CD4-positive, alpha-beta T cell treated with Interleukin-15 for 1 hour (primary cell): ENCODE measurements at regions not wholly inside any gene's neighbourhood (a gene's known extent, or its start where the extent isn't known, plus 50 kb on each side); places are given as distances from the start of the nearest gene placed in this dataset.

Experiments used
- DNase-seq: peaks from one replicate; pipeline ENCODE4 v3.0.0-alpha.2; 2020

DNA sequence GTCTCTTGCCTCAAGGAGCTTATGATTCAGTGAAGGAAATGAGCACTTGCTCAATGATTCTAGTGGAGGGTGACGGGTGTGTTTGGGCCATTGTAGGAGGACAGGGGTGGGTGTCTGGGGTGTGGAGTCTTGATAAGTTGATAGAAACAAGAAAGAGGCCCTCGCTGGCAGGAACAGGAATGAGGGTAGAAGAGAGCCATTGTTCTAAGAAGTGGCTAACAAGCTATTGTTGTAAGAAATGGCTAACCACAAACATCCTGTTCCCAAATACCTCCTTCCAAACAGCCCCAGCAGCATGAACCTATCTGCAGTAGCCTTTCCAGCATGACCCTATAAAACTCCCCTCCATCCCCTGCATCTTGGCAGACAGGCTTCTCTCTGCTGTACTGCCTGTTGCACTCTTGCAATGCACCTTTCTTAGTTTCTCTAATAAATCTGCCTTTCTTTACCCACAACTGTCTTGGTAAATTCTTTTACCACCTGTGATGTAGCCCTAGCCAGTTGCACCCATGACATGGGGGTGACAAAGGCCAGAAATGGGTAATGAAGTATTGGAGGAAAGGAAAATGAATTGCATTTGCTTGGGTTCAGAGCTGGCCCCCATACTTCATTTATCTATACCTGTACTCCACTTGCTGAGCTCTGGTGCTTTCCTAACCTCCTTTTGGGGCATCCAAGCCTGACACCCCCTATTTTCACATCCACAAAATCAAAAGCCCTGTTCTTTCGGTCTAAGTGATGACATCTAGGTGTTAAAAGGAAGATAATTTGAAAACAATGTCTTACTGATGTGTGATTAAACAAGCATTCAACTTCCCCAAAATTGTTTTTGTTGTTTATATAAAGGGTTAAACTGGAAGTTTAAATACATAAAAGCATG, 389.1 kb downstream of the GRIN2B start:
- no peak for DNase-seq

DNA sequence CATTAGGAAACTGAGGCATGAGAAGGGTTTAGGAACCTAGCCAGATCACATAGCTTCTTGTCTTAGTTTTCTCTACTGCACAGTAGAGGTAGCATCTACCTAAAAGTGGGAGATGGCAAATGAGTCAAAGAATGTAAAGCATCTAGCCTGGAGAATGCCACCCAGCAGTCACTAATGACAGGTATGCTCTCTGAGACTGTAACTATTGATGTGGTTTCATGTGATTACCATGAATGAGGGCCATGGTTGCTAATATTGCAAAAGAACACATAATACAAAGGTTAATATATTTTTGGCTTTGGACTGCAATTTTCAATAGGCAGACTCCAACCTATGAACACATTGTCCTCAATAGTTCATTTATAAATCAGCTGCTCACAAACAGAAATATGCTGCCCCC, 389.9 kb downstream of the GRIN2B start:
- no peak for DNase-seq

DNA sequence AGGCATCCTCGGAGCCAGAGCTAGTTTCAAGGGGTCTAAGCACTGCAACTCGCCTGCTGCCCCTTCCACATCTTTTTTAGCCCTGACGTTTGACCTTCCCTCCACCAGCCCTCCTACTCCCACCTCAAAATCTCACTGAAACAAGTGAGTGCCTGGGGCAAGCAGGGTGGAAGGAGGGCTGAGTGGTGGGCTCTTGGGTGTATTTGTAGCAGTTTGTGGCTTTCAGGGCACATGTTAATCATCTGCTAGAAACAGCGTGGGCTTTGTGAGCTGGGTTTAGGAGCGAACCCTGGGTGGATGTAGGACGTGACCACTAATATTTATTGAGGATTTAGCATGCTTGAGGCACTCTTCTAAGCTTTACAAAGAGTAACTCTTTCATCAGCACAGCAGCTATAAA, 390.3 kb downstream of the GRIN2B start:
- no peak for DNase-seq

DNA sequence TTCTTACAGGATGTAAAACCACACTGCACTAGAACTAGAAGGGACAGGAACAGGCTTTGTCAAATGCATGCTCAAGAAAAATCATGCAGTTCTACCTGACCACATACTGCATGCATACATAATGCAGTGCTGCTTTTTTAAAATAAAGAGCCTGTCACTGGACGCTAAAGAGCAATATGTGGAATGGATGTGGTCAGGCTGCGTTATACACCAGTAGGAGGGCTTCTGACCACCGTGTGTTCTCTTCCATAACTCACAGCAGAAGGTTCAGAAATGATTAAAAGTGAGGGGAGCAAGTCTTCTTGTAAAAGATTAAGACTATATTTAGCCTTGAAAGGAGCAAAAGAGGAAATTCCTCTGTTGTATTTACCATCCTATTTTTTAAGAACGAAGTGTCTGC, 392.0 kb downstream of the EMP1 start:
- no peak for DNase-seq

GRCh38 chr12:13587721-13588390, 391.3 kb downstream of the EMP1 start:
- no peak for DNase-seq

DNA sequence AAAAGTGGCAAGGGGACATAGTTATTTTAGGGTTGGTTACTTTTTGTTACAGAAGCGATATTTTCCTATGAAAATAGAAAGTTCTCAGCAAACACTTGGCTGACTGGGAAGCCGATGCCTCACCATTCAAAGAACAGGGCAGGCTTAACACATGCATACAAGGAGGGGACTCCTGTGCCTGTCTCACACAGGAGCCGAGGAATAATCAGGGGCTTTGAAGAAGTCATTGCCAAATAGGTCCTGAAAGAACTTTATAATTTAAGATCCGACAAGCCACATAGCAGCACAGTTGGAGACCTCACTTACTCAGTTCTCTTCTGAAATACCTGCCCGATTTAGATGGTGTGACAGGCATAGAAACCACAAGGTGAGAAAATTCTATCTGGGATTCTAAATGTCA, 389.8 kb downstream of the EMP1 start:
- DNase-seq: no peak

GRCh38 chr12:13584541-13584940, 388.0 kb downstream of the EMP1 start:
- DNase-seq: no peak

GRCh38 chr12:13583630-13584029, 387.1 kb downstream of the EMP1 start:
- no peak for DNase-seq

DNA sequence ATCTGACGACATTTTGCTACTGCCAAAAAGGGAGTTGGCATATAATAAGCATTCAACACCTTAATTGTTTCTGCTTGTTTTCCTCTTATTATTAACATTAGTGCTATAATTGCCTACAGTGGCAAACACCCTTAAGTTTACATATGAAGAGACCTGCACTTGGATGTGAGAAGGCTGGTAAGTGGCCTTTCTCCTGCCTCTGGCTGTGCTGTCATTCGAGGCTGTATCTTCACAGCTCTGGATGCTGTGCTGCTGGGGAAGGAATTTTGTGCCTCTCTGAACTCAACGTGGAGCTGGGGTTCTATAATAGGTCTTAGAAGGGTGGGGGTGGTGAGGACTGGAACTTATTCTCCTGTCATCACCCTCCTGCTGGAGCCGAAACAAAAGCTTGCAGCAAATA, 385.9 kb downstream of the EMP1 start:
- DNase-seq: no peak

DNA sequence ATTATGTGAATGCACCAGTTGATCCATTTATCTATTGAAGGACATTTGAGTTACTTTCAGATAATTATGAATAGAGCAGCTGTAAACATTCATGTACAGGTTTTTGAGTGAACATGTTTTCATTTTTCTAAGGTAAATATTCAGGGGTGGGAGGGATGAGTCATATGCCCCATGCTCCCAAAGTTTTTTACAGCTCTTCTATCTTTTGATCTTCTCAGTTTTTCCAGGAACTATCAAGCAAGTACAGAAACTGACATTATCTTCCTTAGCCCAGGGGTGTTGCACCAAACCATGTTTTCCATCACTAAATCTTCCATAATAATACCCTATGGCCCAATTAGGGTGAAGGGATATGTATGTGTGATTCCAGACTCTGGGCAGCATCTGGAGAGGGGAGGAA, 384.5 kb downstream of the EMP1 start:
- no peak for DNase-seq

GRCh38 chr12:13580206-13580605, 383.7 kb downstream of the EMP1 start:
- DNase-seq: no peak

- DNase-seq: no peak
Observed at GRCh38 chr12:13576935-13577500, 380.5 kb downstream of the EMP1 start.

GRCh38 chr12:13573698-13574321, 377.3 kb downstream of the EMP1 start:
- DNase-seq: no peak

GRCh38 chr12:13571035-13571434, 374.5 kb downstream of the EMP1 start:
- no peak for DNase-seq

DNA sequence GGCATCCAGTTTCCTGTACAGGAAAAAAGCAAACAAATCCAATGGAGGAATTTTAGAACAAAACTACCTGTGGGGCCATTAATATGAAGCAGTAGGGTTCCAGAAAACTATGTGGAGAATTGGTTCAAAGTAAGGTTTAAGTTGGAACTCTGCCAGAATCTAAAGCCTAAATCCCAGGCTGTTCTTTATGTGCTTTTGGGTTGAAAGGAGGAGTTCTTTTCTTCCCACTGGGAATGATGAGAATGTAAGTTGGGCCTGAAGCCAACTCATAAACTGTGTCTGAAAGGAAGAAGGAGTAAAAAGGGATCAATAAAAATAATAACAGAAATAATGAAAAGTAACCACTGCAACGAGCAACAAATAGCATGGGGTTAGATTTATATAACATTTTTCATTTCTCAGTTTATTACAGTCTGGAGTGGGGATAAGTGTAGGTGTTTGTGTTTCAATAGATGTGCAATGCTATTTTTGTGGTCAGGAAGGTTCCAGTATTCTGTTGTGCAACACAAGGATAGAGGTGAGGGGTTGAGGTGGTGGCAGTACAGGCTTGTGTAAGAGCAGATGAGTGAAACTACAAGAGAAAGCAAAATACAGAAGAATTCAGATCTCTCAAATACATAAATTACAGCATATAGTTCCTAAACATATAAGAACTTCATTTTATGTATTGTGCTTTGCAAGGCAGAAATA, 373.6 kb downstream of the EMP1 start:
- DNase-seq: no peak

DNA sequence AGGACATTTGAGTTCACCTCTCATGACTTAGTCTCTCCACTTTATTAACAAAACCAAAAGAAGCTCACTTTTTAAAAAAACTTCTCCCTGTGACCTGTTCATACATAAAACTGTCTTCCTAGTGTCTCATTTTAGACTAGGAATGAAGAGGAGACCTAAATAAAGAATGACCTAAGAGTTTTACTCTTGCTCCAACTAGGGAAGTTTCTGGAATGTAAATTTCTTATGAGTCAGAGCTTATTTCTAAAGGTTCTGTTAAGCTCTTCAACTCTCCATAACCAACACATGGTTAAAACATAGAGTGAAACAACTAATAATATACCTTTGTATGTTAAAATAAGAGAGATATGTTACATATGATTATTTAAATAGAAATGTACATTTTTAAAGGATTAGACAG, 369.8 kb downstream of the EMP1 start:
- no peak for DNase-seq

- DNase-seq: no peak
Observed at GRCh38 chr12:13564266-13564810, 367.8 kb downstream of the EMP1 start.

GRCh38 chr12:13563743-13564125, 367.2 kb downstream of the EMP1 start:
- no peak for DNase-seq

- no peak for DNase-seq
Observed at GRCh38 chr12:13562915-13563742, 366.6 kb downstream of the EMP1 start.

DNA sequence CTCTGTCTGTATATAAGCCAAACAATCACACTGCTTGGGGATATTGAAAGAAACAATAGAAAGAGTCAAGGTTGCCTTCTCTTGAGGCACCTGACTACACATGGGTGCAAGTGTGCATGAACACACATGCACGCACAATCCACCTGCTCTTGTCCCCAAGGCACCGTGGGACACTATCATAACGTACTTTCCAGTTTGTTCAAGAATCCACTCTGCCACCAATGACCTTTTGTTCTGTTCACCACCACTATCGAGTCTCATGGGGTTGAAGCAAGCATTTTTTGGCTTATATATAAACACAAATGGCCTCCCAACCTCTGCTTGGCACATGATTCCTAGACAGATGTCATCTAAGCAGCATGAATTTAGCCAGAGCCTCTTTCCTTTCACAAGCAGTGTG, 365.4 kb downstream of the EMP1 start:
- DNase-seq: no peak

DNA sequence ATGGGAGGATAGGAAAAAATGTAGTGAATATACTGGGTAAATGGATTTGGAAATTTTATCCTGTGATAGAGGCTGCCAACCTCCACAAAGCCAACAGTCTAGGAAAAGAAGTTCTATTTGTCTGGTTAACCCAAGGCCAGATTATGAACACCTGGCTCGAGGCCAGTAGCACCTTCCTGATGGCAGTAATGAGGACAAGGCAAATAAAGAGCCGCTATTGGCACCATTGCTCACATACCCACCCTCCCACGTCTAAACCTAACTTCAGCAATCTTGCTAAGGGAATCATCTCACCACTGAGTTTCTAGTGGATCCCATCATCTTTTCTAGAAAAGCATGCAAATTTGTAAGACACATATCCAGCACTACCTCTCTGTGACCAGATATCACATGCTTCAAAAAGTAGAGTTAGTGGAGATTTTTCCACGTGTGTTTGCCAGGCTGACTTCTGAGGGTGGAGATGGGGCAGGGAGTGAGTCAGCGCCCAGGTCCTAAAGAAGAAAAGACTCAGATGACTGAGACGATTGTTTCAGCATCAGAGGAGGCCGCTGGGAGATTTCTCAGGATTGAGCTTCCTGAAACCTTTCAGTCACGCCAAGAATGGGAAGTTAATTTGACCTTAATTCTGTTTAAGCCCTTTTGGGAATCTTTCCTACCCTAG, 362.9 kb downstream of the EMP1 start:
- no peak for DNase-seq
